NCI-H2196 (cell line): ENCODE measurements at regions not wholly inside any gene's neighbourhood (a gene's known extent, or its start where the extent isn't known, plus 50 kb on each side); places are given as distances from the start of the nearest gene placed in this dataset.
"Not testable (repeated sequence)": the region's sequence is repeated elsewhere in the genome, so short reads cannot be mapped to it uniquely, and the experiment has no call there.

ENCODE experiments used
- DNase-seq: peaks from one replicate; lab custom pipeline; 2025; ENCODE audit not compliant: unreplicated experiment; lab: John Stamatoyannopoulos, UW

DNA sequence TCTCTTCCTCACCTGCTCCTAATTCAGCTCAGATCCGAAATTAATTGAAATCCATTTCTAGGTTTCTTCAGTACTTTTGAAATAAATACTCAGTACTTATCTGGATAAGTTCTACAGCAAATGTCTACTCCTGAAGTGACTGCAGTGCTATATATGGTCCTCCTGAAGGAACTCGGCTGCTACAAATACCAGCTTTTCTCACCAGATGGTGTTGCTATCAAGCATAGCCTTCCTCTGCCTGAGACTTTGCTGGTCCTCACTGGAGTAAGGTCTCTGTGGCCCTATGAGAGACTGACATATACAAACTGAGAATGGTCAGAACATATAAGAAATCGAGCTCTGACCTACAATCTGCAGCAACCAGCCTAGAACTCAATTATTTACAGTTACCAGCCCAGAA, 161.6 kb downstream of the NDFIP2 start:
- DNase-seq: no peak

DNA sequence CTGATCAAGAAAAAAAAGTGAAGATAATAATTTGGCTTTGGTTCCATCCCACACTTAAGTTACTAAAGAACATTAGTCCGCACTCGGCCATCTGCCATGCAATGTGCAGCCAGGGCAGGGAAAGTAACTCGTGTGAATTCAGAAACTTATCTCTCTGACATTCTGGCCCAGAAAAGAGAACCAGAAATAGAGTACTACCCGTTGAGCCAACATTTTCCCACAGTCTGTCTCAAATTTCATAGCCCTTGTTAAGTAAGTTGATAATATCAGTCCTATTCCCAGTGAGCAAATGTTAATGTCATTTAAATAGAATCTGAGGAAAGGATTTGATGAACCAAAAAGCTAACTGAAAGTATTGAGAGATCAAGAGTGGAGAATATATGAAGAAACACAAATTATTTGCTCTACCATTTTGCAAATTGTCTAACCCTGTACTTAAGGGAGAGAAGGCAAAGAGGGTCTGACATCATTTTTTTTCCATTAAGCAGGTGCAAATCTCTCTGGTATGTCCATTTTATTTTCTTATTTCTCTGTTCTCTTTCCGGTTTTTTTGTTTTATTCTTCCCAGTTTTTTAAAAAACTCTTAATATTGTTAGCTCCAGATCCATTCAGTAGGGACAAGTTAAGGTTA, 156.3 kb downstream of the NDFIP2 start:
- DNase-seq: no peak

DNA sequence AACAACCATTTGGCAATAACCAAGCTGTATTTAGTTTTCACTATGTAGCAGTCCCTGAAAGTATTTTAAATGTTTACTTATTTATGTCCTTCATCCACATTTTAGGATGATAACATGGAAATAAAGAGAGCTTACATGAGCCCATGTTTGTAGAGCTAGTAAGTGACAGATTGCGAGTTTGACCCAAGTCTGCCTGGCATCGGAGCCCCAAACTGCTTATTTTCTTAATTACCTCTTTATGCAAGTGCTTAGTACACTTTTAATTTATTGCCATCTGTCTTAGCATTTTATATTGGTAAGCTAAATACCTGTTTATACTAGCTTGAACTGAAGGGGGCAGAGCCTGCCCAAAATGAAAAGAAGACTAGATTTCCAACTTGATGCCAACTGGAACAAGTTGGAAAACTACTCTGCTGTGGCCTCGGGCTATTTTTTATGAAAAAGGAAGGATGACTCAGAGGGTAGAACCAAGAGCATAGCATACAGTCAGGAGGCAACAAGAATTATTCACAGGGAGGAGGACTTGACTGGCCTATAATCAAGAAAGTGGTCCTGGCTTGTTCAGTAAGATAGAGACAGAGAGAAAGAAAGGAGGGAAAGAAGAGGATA, 150.2 kb downstream of the NDFIP2 start:
- DNase-seq: peak; percentile 5

DNA sequence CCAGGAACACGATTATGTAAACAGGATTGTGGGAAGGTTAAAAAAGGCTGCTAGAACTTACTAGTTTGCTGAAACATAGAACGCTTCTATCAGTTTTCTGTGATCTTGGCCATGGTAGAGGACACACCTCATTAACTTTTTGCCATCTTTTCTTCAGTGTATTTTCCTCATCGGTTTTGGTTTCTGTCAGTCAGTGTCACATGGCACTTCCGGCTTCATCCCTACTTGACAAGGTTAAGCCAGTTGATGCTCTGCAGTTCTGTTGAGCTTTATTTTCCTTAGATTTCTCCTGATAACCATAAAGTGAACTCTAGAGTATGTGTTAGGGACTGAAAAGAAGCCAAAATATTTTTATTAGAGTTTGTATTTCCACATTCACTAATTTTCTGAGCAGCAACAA, 147.5 kb downstream of the NDFIP2 start:
- no peak for DNase-seq

DNA sequence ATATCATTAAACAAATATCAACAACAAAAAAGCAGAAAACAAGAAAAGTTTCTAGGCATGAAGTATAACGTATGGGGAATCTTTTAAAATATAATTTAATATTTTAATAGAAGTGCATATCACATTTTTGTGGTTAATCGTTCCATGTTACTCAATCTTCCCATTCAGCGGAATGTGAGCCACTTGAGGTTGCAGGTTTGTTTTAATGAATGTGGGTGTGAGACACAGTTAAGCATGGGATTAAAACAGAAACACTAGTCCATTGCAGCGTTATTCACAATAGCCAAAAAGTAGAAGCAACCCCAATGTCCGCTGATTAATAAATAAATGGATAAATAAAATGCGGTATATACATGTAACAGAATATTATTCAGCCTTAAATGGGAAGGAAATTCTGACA, 146.0 kb downstream of the NDFIP2 start:
- DNase-seq: no peak

DNA sequence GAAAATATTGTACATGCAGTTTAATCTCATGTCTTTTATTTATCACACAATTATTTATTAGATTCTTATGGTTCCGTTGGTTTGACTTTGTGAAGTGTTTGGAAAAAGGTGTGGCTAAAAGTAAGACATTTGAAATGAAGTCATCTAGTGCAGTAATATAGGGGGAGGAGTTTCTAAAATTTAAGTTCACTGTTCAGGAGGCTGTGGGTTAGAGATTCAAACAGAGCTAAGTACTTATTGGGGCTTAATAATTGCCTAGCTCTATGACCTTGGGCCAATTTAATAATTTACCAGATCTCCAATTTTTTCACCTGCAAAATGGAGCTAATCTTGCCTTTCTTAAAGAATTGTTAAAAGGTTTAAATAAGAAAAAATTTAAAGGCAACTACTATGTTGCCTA, 144.6 kb downstream of the NDFIP2 start:
- DNase-seq: no peak

DNA sequence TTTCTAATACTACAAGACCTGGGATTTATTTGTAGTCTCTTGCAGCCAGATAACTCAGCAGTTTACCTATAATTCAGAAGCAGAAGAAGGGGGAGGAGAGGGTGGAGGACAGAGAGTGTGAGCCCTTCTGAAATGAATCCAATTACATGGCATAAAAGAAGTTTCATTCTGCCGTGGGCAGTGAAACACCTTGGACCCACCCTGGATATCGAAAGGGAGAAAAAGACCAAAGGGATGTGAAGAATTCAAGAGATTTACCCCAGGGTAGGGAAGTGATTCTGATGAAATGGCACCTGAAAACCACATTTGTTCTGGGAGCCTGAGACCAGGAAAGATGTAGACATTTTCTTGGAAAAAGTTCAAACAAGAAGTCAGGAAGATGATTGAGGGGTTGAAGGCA, 140.9 kb downstream of the NDFIP2 start:
- DNase-seq: no peak

DNA sequence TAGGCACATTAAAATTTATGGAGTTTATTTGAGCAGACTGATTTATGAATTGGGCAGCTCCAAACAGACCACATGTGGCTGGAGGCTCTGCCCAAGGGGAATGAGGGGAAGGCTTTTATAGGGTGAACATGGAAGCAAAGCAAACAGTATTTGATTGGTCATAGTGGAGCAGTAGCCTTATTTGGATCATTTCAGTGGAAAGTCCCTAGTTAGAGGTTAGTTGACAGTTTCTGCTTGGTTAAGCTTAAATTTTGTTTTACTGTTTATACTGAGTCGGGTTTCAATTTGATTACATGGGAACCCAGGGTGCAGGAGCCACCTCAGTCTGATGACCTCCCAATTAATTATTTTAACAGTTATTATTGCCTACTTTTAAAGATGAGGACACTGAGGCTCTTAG, 140.5 kb downstream of the NDFIP2 start:
- DNase-seq: no peak

DNA sequence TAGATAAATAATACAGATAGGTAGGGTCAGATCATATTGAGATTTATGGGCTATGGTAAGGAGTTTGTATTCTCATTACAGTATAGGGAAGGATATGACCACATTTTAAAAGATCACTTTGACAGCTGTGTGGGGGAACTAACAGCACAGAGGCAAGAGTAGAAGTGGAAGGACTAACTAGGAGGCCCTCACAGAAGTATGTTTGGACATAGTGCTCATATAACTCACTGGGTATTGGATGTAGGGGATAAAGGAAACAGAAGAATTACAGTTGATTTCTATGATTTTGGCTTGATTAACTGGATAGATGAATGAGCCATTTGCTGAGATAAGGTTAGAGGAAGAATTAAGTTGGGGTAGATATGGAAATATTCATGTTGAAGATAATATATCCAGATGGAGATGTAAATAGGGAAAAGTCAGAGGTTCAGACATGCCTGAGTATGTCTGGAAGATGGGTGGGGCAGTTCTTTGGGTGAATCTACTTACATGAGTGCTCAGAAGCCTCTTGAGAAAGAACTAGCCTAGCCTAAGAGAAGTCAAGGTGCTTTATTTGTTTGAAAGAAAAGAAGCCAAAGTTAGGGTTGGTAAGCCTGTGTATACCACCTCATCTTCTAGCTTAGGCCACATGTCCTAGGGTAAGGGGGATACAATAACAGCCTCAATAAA, 133.4 kb downstream of the NDFIP2 start:
- DNase-seq: no peak

DNA sequence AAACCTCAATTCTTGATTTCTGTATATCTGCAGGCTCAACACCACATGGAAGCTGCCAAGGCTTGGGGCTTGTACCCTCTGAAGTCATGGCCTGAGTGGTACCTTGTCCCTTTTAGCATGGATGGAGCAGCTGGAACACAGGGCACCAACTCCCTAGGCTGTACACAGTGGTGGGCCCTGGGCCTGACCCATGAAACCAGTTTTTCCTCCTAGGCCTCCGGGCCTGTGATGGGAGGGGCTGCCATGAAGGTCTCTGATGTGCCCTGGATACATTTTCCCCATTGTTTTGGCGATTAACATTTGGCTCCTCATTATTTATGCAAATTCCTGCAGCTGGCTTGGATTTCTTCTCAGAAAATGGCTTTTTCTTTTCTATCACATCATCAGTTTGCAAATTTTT, 131.6 kb downstream of the NDFIP2 start:
- no peak for DNase-seq

DNA sequence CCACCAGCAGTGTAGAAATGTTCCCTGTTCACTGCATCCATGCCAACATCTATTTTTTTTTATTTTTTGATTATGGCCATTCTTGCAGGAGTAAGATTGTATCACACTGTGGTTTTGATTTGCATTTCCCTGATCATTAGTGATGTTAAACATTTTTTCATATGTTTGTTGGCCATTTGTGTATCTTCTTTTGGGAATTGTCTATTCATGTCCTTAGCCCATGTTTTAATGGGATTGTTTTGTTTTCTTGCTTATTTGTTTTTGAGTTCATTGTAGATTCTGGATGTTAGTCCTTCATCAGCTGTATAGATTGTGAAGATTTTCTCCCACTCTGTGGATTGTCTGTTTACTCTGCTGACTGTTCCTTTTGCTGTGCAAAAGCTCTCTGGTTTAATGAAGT, 126.9 kb downstream of the NDFIP2 start:
- not testable (repeated sequence) for DNase-seq
